ENCODE measurements at regions not wholly inside any gene's neighbourhood (a gene's known extent, or its start where the extent isn't known, plus 50 kb on each side); places are given as distances from the start of the nearest gene placed in this dataset.

DNA sequence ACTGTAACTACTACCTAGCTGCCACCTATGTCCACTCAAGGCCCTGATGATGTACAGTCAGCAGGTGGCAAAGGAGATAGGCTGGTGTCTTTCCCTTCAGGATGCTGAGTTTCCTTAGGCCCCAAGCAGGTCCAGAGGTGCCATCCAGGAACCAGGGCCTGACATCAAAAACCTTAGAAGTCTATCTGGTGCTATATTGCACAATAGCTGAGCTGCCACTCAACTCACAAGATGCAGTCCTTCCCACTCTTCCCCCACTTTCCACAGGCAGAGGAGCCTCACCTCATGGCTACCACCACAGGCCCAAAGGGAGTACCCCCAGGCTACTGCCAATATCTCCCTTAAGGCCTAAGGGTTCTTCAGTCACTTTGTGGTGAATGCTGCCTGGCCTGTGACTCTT lies 83.9 kb upstream of the ZNF827 start:
- DNase-seq, result no peak

DNA sequence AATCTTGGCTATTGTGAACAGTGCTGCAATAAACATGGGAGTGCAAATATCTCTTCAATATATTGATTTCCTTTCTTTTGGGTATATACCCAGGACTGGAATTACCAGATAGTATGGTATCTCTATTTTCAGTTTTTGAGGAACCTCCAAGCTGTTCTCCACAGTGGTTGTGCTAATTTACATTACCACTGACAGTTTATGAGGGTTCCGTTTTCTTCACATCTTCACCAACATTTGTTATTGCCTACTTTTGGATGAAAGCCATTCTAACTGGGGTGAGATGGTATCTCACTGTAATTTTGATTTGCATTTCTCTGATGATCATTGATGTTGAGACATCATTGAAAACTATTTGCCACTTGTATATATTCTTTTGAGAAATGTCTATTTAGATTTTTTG lies 79.6 kb upstream of the ZNF827 start:
- DNase-seq, result no peak

DNA sequence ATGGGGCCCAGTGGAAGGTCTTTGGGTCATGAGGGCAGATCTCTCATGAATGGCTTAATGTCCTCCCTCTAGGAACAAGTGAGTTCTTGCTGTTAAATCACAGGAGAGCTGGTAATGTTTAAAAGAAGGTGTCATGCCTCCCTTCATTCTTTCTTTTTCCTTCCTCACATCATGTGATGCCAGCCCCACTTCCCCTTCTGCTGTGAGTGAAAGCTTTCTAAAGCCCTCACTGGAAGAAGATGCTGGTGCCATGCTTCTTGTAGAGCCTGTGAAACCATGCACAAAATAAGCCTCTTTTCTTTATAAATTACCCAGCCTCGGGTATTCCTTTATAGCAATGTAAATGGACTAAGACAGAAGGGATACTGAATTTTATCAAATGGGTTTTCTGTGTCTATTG lies 66.1 kb upstream of the ZNF827 start:
- DNase-seq, result no peak

DNA sequence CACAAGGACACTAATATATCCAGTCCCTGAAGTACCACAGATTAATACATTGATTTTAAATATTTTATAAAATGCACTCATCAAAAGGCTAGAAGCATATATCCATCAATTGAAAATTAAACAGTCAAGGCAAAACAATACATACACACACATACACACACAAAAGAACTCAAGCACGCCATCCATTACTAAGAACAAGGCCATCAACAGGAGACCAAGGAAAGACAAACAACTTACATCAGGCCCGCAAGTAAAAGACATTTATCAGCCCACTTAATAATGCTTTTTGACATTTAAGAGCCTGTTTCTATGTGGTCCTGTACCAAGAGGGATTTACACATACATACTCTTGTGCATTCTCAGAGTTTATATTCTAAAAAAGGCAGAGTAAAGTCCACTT lies 50.0 kb upstream of the ZNF827 start:
- DNase-seq, result no peak

Measured in CD4-positive, alpha-beta T cell treated with Interleukin-10 for 1 hour (primary cell).